Psoas muscle (tissue), 7 donors: ENCODE measurements at regions not wholly inside any gene's neighbourhood (a gene's known extent, or its start where the extent isn't known, plus 50 kb on each side); places are given as distances from the start of the nearest gene placed in this dataset.

Experiments
- ATAC-seq, 4 donors: fragments of 200-7000 bp; cut with Tn5 transposase; one replicate each; pipeline ENCODE4 v1.9.1; 2020; ENCODE audit warnings: moderate library complexity in 3 of 4, mild to moderate bottlenecking in 2 of 4
- DNase-seq, 2 donors: peaks; one replicate each; pipeline ENCODE4 v3.0.0-alpha.2; 2020
- H3K27ac ChIP-seq: fragments of 200-600 bp; one replicate; pipeline ENCODE4 v1.8.0; 2022
- H3K27me3 ChIP-seq, 3 donors: fragments of 200-600 bp in 1 of 3; one replicate each; pipeline versions ENCODE4 v1.6.1 to v1.8.0; 2013 to 2022; ENCODE audit warnings: low read length in 2 of 3, mild to moderate bottlenecking in 2 of 3, moderate library complexity in 1 of 3; ENCODE audit not compliant: insufficient read depth in 3 of 3
- H3K36me3 ChIP-seq, 2 donors: fragments of 200-600 bp in 1 of 2; one replicate each; pipeline versions ENCODE4 v1.6.1 to v1.8.0; 2013 to 2022; ENCODE audit warnings: low read depth in 1 of 2, mild to moderate bottlenecking in 1 of 2, moderate library complexity in 1 of 2; ENCODE audit not compliant: insufficient read depth in 1 of 2
- H3K4me1 ChIP-seq: fragments of 200-600 bp; one replicate; pipeline ENCODE4 v1.8.0; 2022
- H3K4me3 ChIP-seq: fragments of 200-600 bp; one replicate; pipeline ENCODE4 v1.8.0; 2022; ENCODE audit warnings: mild to moderate bottlenecking
- H3K9me3 ChIP-seq: fragments of 200-600 bp; one replicate; pipeline ENCODE4 v1.8.0; 2022
- CTCF ChIP-seq: fragments of 200-600 bp; IDR thresholded peaks from one replicate; pipeline ENCODE4 v1.8.0; 2022; ENCODE audit warnings: antibody characterized with exemption
- WGBS, 3 donors: extraction: QIAGEN DNeasy Blood & Tissue Kit; methylation state at CpG; one replicate each; pipeline versions ENCODE4 v1.1.6 to v1.1.7; 2013; 5-methylcytosine and 5-hydroxymethylcytosine counted together
- intact Hi-C, 2 donors: fragments of 100-400 bp; cut with DNase I; formaldehyde crosslinking; loops; one replicate each; pipeline versions ENCODE4 v1.11.0 to v1.14.2; 2022
- donor health status: healthy with polysubstance abuse.
- donor health status: DM: no; HTN: no; CAD: no; lungs with moderate emphysema.
- donor health status: Bipolar disorder and iron deficiency.
- donor health status: healthy.
- donor health status: DM: yes; HTN: yes; CAD: no.
- donor health status: DM: no; HTN: no; CAD: no.
- donor health status: DM: yes; HTN: yes; CAD: no.

- DNase-seq (no peak), ATAC-seq (no peak)
- H3K36me3 ChIP-seq = no peaks in the 10 kb centered on the region
- intact Hi-C loops = no loop called here
- H3K27me3 ChIP-seq = no peaks in the 10 kb centered on the region
- H3K4me3 ChIP-seq = no peak overlapping the region
- no peak for TF ChIP-seq CTCF
- no peaks in the 10 kb centered on the region for H3K9me3 ChIP-seq
- WGBS, 3 donors = 78 to 83% (median 81%) methylated on average over 3 of the region's 3 CpGs
- H3K4me1 ChIP-seq = no peaks in the 10 kb centered on the region
- no peak overlapping the region for H3K27ac ChIP-seq
Observed at GRCh38 chr3:5312290-5312689, 124.8 kb downstream of the EDEM1 start.

GRCh38 chr3:5314897-5315296, 127.4 kb downstream of the EDEM1 start:
- H3K4me1 ChIP-seq = no peaks in the 10 kb centered on the region
- no peaks in the 10 kb centered on the region for H3K9me3 ChIP-seq
- no peak for ATAC-seq
- peaks cover 0 to 2% (median 0%) of the 10 kb centered on the region in 3 donors for H3K27me3 ChIP-seq
- TF ChIP-seq CTCF = no peak
- no peak overlapping the region for H3K27ac ChIP-seq
- H3K4me3 ChIP-seq = no peak overlapping the region
- WGBS, 3 donors = 92 to 96% (median 96%) methylated on average over 1 of the region's 1 CpG
- intact Hi-C loops = no loop called here
- no peaks in the 10 kb centered on the region for H3K36me3 ChIP-seq
- no peak for DNase-seq

- intact Hi-C loops = no loop called here
- H3K27ac ChIP-seq = no peak overlapping the region
- ATAC-seq (no peak), DNase-seq (no peak)
- H3K4me3 ChIP-seq = no peak overlapping the region
- H3K36me3 ChIP-seq = no peaks in the 10 kb centered on the region
- no peaks in the 10 kb centered on the region for H3K9me3 ChIP-seq
- TF ChIP-seq CTCF = no peak
- H3K27me3 ChIP-seq = peaks cover 0 to 2% (median 0%) of the 10 kb centered on the region in 3 donors
- no peaks in the 10 kb centered on the region for H3K4me1 ChIP-seq
- WGBS, 3 donors = 27 to 30% (median 29%) methylated on average over 5 of the region's 5 CpGs
Observed at GRCh38 chr3:5317557-5317956, 130.1 kb downstream of the EDEM1 start.

- 88 to 93% (median 89%) methylated on average over 2 of the region's 2 CpGs for WGBS, 3 donors
- Histone ChIP-seq H3K36me3 (no peaks in the 10 kb centered on the region), H3K9me3 (no peaks in the 10 kb centered on the region), H3K27me3 (peaks cover 0 to 2% (median 0%) of the 10 kb centered on the region in 3 donors), H3K4me1 (no peaks in the 10 kb centered on the region), H3K27ac (no peak overlapping the region), H3K4me3 (no peak overlapping the region)
- DNase-seq (no peak), ATAC-seq (no peak)
- TF ChIP-seq CTCF = no peak
- intact Hi-C loops = no loop called here
Observed at GRCh38 chr3:5319454-5319853, 131.9 kb downstream of the EDEM1 start.

- peaks cover 0 to 2% (median 0%) of the 10 kb centered on the region in 3 donors for H3K27me3 ChIP-seq
- DNase-seq = no peak
- H3K9me3 ChIP-seq = no peaks in the 10 kb centered on the region
- no peak for TF ChIP-seq CTCF
- no peaks in the 10 kb centered on the region for H3K4me1 ChIP-seq
- intact Hi-C loops = no loop called here
- ATAC-seq = no peak
- H3K27ac ChIP-seq = no peak overlapping the region
- no peaks in the 10 kb centered on the region for H3K36me3 ChIP-seq
- H3K4me3 ChIP-seq = no peak overlapping the region
Observed at GRCh38 chr3:5321666-5322340, 134.3 kb downstream of the EDEM1 start.
